ENCODE measurements at regions not wholly inside any gene's neighbourhood (a gene's known extent, or its start where the extent isn't known, plus 50 kb on each side); places are given as distances from the start of the nearest gene placed in this dataset.
"Not testable (repeated sequence)": the region's sequence is repeated elsewhere in the genome, so short reads cannot be mapped to it uniquely, and the experiment has no call there.

- not testable (repeated sequence) for H3K4me1 ChIP-seq (ENCODE audit: control insufficient read depth in 4 of 4, insufficient read depth in 4 of 4, low read length in 3 of 4); H3K36me3 ChIP-seq (ENCODE audit: control insufficient read depth in 4 of 4, insufficient read depth in 3 of 4, low read depth in 1 of 4, low read length in 3 of 4); H3K9ac ChIP-seq (ENCODE audit: low read depth in 1 of 2, low read length in 2 of 2); H3K27ac ChIP-seq (ENCODE audit: low read depth in 1 of 2, low read length in 2 of 2); H3K27me3 ChIP-seq (ENCODE audit: control insufficient read depth in 4 of 4, insufficient read depth in 4 of 4, low read length in 3 of 4); DNase-seq (ENCODE audit: low spot score); H3K9me3 ChIP-seq (ENCODE audit: control insufficient read depth in 4 of 4, low read length in 3 of 4); H3K4me3 ChIP-seq (ENCODE audit: low read depth in 1 of 3, low read length in 3 of 3)
- 39% methylated on average over 12 of the region's 12 CpGs for WGBS
Observed at GRCh38 chr17:16836315-16836915, 135.5 kb downstream of the TNFRSF13B start.

GRCh38 chr17:16833517-16833916 lies 138.4 kb downstream of the TNFRSF13B start:
- H3K9ac ChIP-seq (ENCODE audit: low read depth in 1 of 2, low read length in 2 of 2); H3K4me1 ChIP-seq (ENCODE audit: control insufficient read depth in 4 of 4, insufficient read depth in 4 of 4, low read length in 3 of 4); H3K36me3 ChIP-seq (ENCODE audit: control insufficient read depth in 4 of 4, insufficient read depth in 3 of 4, low read depth in 1 of 4, low read length in 3 of 4); H3K9me3 ChIP-seq (ENCODE audit: control insufficient read depth in 4 of 4, low read length in 3 of 4); H3K4me3 ChIP-seq (ENCODE audit: low read depth in 1 of 3, low read length in 3 of 3); H3K27me3 ChIP-seq (ENCODE audit: control insufficient read depth in 4 of 4, insufficient read depth in 4 of 4, low read length in 3 of 4); DNase-seq (ENCODE audit: low spot score); H3K27ac ChIP-seq (ENCODE audit: low read depth in 1 of 2, low read length in 2 of 2): not testable (repeated sequence)
- 81% methylated on average over 6 of the region's 12 CpGs for WGBS

DNA sequence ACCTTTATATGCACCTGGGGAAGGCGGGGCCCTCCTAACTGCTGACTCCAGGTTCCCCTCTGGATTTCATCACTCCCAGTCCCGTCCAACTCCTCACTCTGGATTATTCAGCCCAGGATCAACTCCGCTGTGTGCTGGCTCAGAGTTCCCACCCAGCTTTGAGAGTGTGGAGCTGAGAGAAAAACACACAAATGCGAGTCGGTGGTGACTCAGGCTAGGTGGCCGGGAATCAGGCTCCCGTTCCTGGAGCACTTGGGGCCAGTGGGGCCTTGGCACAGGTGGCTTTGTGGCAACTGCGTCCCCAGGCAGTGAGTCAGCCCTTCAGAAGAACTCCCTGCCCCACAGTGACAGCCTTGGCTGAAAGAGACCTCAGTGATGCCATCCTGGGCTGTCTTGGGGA lies 139.1 kb downstream of the TNFRSF13B start:
- H3K9me3 ChIP-seq (ENCODE audit: control insufficient read depth in 4 of 4, low read length in 3 of 4); H3K4me1 ChIP-seq (ENCODE audit: control insufficient read depth in 4 of 4, insufficient read depth in 4 of 4, low read length in 3 of 4); H3K27ac ChIP-seq (ENCODE audit: low read depth in 1 of 2, low read length in 2 of 2); H3K9ac ChIP-seq (ENCODE audit: low read depth in 1 of 2, low read length in 2 of 2); H3K4me3 ChIP-seq (ENCODE audit: low read depth in 1 of 3, low read length in 3 of 3); H3K36me3 ChIP-seq (ENCODE audit: control insufficient read depth in 4 of 4, insufficient read depth in 3 of 4, low read depth in 1 of 4, low read length in 3 of 4); DNase-seq (ENCODE audit: low spot score); H3K27me3 ChIP-seq (ENCODE audit: control insufficient read depth in 4 of 4, insufficient read depth in 4 of 4, low read length in 3 of 4): not testable (repeated sequence)
- WGBS = 72% methylated on average over 5 of the region's 8 CpGs

DNA sequence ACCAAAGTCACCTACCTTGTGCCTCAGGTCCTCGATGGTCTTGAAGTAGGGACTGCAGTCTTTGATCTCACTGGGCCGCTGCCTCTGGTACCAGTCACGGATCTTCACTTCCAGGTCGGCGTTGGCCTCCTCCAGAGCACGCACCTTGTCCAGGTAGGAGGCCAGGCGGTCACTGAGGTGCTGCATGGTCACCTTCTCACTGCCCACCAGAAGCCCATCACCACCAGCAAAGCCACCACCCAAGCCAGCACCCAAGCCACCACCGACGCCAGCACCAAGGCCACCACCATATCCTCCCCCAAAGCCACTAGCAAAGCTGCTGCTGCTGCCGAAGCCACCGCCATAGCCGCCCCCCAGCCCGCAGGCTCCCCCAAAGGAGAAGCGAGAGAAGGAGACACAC lies 139.7 kb downstream of the TNFRSF13B start:
- 89% methylated on average over 11 of the region's 14 CpGs for WGBS
- not testable (repeated sequence) for H3K9ac ChIP-seq (ENCODE audit: low read depth in 1 of 2, low read length in 2 of 2); H3K27ac ChIP-seq (ENCODE audit: low read depth in 1 of 2, low read length in 2 of 2); H3K27me3 ChIP-seq (ENCODE audit: control insufficient read depth in 4 of 4, insufficient read depth in 4 of 4, low read length in 3 of 4); H3K4me1 ChIP-seq (ENCODE audit: control insufficient read depth in 4 of 4, insufficient read depth in 4 of 4, low read length in 3 of 4); H3K4me3 ChIP-seq (ENCODE audit: low read depth in 1 of 3, low read length in 3 of 3); H3K36me3 ChIP-seq (ENCODE audit: control insufficient read depth in 4 of 4, insufficient read depth in 3 of 4, low read depth in 1 of 4, low read length in 3 of 4); DNase-seq (ENCODE audit: low spot score); H3K9me3 ChIP-seq (ENCODE audit: control insufficient read depth in 4 of 4, low read length in 3 of 4)

DNA sequence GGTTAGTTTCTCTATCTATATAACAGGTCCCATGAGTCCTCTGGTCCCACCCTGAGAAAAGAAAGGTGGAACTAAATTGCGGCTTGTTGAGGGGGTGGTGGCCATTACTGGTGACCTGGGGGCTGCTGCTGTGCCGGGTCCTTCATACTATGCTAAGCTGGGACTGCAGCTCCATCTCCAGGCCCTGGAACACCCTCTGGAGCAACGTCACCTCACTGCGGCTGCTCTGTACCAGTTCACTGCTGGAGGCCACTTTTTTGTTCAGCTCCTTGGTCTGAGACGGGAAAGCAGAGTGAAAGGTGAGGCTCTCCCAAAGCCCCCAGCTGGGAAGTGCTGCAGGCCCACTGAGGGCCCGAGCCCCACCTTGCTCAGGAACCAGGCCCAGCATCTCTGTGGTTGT lies 140.7 kb downstream of the CCDC144A start:
- H3K36me3 ChIP-seq (ENCODE audit: control insufficient read depth in 4 of 4, insufficient read depth in 3 of 4, low read depth in 1 of 4, low read length in 3 of 4); H3K9me3 ChIP-seq (ENCODE audit: control insufficient read depth in 4 of 4, low read length in 3 of 4); H3K27me3 ChIP-seq (ENCODE audit: control insufficient read depth in 4 of 4, insufficient read depth in 4 of 4, low read length in 3 of 4); H3K4me1 ChIP-seq (ENCODE audit: control insufficient read depth in 4 of 4, insufficient read depth in 4 of 4, low read length in 3 of 4); H3K9ac ChIP-seq (ENCODE audit: low read depth in 1 of 2, low read length in 2 of 2); H3K27ac ChIP-seq (ENCODE audit: low read depth in 1 of 2, low read length in 2 of 2); DNase-seq (ENCODE audit: low spot score); H3K4me3 ChIP-seq (ENCODE audit: low read depth in 1 of 3, low read length in 3 of 3): not testable (repeated sequence)
- 77% methylated on average over 6 of the region's 6 CpGs for WGBS

- not testable (repeated sequence) for H3K4me3 ChIP-seq (ENCODE audit: low read depth in 1 of 3, low read length in 3 of 3); H3K4me1 ChIP-seq (ENCODE audit: control insufficient read depth in 4 of 4, insufficient read depth in 4 of 4, low read length in 3 of 4); H3K9ac ChIP-seq (ENCODE audit: low read depth in 1 of 2, low read length in 2 of 2); H3K27ac ChIP-seq (ENCODE audit: low read depth in 1 of 2, low read length in 2 of 2); H3K9me3 ChIP-seq (ENCODE audit: control insufficient read depth in 4 of 4, low read length in 3 of 4); H3K36me3 ChIP-seq (ENCODE audit: control insufficient read depth in 4 of 4, insufficient read depth in 3 of 4, low read depth in 1 of 4, low read length in 3 of 4); DNase-seq (ENCODE audit: low spot score); H3K27me3 ChIP-seq (ENCODE audit: control insufficient read depth in 4 of 4, insufficient read depth in 4 of 4, low read length in 3 of 4)
- 37% methylated on average over 2 of the region's 12 CpGs for WGBS
Observed at GRCh38 chr17:16830219-16830618, 140.2 kb downstream of the CCDC144A start.

Measured in liver (tissue), 6 donors.